Progenitor cell of endocrine pancreas (in vitro differentiated cells): ENCODE measurements at regions not wholly inside any gene's neighbourhood (a gene's known extent, or its start where the extent isn't known, plus 50 kb on each side); places are given as distances from the start of the nearest gene placed in this dataset.

Source experiments
- DNase-seq: peaks from one replicate; pipeline ENCODE4 v3.0.0; 2021; ENCODE audit warnings: low spot score; ENCODE audit not compliant: unreplicated experiment
- H3K27ac Mint-ChIP-seq: 2 replicates; pipeline ENCODE4 v1.8.0; 2021; ENCODE audit warnings: mild to moderate bottlenecking, moderate library complexity, mixed read lengths
- H3K27me3 Mint-ChIP-seq: 2 replicates; pipeline ENCODE4 v1.8.0; 2021; ENCODE audit warnings: mixed read lengths
- H3K36me3 Mint-ChIP-seq: 2 replicates; pipeline ENCODE4 v1.8.0; 2022; ENCODE audit warnings: mixed read lengths; ENCODE audit not compliant: insufficient read depth
- H3K4me1 Mint-ChIP-seq: 2 replicates; pipeline ENCODE4 v1.8.0; 2021; ENCODE audit warnings: low read depth, mixed read lengths
- H3K4me3 Mint-ChIP-seq: 2 replicates; pipeline ENCODE4 v1.8.0; 2021; ENCODE audit warnings: low read depth, mild to moderate bottlenecking, moderate library complexity, mixed read lengths
- H3K9me3 Mint-ChIP-seq: 2 replicates; pipeline ENCODE4 v1.8.0; 2021; ENCODE audit warnings: low read depth, mixed read lengths
- TF ChIP-seq, protein P1 (sequence below): fragments of 200-600 bp; sonication (generic); IDR thresholded peaks from one replicate; pipeline ENCODE4 v1.5.0; 2021; ENCODE audit warnings: antibody characterized with exemption, mild to moderate bottlenecking; ENCODE audit not compliant: unreplicated experiment

DNA sequence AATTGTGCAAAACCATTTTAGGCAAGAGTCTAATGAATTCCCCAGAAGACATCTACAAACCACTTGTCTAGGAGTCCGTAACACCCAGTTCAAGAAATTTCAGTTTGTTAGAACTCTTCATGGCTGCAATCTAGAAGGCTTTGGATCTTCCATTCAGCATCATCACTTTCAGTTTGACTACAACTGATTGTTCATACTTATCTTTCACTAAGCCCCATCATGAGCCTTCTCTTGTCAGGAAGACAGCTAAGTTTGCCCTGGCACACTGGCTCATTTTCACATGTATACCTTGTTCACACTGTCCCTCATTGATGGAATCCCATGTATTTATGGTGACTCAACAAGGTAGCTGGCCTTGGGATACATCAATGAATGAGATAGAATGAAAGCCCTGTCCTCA lies 898.4 kb upstream of the CELF4 start:
- Mint-ChIP-seq H3K27ac (no peak overlapping the region), H3K4me3 (no peak overlapping the region), H3K4me1 (peaks cover 3% of the 10 kb centered on the region), H3K27me3 (no peaks in the 10 kb centered on the region), H3K9me3 (no peaks in the 10 kb centered on the region), H3K36me3 (no peaks in the 10 kb centered on the region)
- TF ChIP-seq, protein P1, sequence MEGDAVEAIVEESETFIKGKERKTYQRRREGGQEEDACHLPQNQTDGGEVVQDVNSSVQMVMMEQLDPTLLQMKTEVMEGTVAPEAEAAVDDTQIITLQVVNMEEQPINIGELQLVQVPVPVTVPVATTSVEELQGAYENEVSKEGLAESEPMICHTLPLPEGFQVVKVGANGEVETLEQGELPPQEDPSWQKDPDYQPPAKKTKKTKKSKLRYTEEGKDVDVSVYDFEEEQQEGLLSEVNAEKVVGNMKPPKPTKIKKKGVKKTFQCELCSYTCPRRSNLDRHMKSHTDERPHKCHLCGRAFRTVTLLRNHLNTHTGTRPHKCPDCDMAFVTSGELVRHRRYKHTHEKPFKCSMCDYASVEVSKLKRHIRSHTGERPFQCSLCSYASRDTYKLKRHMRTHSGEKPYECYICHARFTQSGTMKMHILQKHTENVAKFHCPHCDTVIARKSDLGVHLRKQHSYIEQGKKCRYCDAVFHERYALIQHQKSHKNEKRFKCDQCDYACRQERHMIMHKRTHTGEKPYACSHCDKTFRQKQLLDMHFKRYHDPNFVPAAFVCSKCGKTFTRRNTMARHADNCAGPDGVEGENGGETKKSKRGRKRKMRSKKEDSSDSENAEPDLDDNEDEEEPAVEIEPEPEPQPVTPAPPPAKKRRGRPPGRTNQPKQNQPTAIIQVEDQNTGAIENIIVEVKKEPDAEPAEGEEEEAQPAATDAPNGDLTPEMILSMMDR = no peak
- DNase-seq = no peak

DNA sequence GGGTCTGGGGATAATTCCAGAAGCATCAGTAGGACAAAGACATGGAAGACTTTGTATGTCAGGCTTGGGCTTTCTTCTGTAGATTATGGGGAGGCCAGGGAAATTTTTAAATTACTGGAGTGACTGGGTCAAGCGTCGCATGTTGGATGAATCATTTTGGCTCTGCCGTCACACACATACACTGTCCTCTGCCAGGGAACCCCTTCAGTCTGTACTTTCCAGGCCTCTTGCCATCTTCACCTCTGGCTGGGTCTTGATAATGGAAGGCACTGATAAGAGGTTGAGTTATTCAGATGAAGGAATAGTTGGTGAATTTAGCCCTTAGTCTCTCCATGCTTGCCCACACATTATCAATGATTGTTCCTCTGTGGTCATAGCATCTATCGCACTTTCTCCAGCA lies 895.1 kb upstream of the CELF4 start:
- no peak overlapping the region for H3K27ac Mint-ChIP-seq
- no peak for DNase-seq

DNA sequence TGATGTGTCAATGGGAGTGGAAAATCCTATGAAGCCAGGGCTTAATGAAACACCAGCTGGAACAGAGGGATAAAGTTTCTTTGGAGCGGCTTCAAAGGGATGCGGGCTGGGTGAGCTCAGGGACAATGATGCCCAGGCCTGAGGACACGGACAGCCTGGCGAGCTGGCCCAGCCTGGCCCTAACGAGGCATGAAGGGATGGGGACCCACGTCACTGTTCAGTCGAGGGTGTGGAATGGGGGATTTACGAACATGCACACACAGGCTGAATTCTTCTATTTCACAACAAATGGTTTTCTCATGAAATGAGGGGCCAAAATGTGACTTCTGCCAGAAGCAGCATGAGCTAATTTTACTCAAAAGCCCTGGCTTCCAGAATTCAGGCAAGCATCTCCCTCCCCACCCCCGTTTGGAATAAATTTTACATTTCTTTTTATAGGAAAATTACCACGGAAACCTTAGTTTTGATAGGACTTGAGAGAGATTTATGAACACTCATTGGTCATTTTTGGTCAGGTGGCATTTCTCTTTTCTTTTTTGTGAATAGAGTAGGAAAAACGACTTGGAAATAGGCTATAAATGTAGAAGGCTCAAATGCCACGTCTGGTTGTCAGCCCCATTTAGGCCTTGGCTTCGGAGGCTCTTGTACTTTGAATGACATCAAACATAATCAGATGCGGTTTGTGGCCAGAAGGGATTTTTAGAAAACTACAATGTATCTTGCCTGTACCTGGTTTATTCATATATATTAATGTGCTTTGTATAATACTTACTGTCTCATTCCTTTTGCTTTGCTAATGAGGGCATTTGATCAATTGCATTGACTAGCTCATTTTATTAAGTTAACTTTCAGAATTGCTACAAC lies 893.8 kb upstream of the CELF4 start:
- H3K9me3 Mint-ChIP-seq = no peaks in the 10 kb centered on the region
- H3K27ac Mint-ChIP-seq = no peak overlapping the region
- TF ChIP-seq, protein P1 = no peak
- no peaks in the 10 kb centered on the region for H3K27me3 Mint-ChIP-seq
- H3K36me3 Mint-ChIP-seq = no peaks in the 10 kb centered on the region
- no peaks in the 10 kb centered on the region for H3K4me1 Mint-ChIP-seq
- no peak overlapping the region for H3K4me3 Mint-ChIP-seq
- DNase-seq = no peak

More for the DNA sequence above, 895.1 kb upstream of the CELF4 start:
- no peaks in the 10 kb centered on the region for H3K4me1 Mint-ChIP-seq
- H3K36me3 Mint-ChIP-seq = no peaks in the 10 kb centered on the region
- no peaks in the 10 kb centered on the region for H3K27me3 Mint-ChIP-seq
- H3K4me3 Mint-ChIP-seq = no peak overlapping the region
- TF ChIP-seq, protein P1 = no peak
- no peaks in the 10 kb centered on the region for H3K9me3 Mint-ChIP-seq

DNA sequence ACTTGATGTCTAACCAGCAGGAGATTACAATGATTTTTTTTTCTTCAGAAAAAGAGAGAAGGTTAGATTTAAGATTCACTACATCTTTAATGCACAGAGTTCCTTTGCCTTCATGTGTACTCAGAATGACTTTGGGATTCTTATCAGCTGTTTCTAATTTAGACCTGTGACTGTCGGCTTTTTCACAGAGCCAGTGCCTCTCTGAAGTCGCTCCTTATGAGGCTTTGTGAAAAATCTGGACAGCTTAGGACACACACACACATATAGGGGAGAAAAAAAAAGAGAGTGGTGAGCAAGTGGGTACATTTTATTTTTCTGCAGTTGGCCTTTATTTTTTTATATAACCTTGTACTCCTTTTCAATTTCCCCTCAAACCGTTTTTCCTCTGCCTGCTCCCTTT lies 893.1 kb upstream of the CELF4 start:
- no peak for DNase-seq
- TF ChIP-seq, protein P1 = no peak
- no peaks in the 10 kb centered on the region for H3K36me3 Mint-ChIP-seq
- no peaks in the 10 kb centered on the region for H3K4me1 Mint-ChIP-seq
- H3K27me3 Mint-ChIP-seq = no peaks in the 10 kb centered on the region
- no peaks in the 10 kb centered on the region for H3K9me3 Mint-ChIP-seq
- no peak overlapping the region for H3K27ac Mint-ChIP-seq
- no peak overlapping the region for H3K4me3 Mint-ChIP-seq

DNA sequence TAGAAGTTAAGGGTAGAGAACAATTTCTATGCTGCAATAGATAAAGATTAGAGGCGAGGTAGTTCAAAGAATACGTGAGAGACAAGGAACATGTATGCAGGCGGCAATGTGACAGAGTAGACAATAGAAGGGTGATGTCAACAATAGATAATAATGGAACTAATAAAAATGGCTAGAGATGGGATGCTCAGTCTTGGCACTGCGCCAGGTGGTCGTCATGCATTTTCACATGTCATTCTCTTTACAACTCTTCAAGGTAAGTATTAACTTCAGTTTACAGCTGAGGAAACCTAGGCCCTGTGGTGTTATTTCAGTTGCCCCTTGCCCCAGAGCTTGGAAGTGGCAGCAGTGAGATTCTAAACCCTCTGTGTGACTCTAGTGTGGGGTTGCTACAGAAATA lies 890.7 kb upstream of the CELF4 start:
- TF ChIP-seq, protein P1 = no peak
- no peak overlapping the region for H3K4me3 Mint-ChIP-seq
- H3K9me3 Mint-ChIP-seq = no peaks in the 10 kb centered on the region
- no peaks in the 10 kb centered on the region for H3K36me3 Mint-ChIP-seq
- peaks cover 2% of the 10 kb centered on the region for H3K27me3 Mint-ChIP-seq
- no peaks in the 10 kb centered on the region for H3K4me1 Mint-ChIP-seq
- H3K27ac Mint-ChIP-seq = no peak overlapping the region
- no peak for DNase-seq
